HG03280 (cell line): ENCODE measurements at regions not wholly inside any gene's neighbourhood (a gene's known extent, or its start where the extent isn't known, plus 50 kb on each side); places are given as distances from the start of the nearest gene placed in this dataset.

ENCODE experiments used
- ATAC-seq: cut with Tn5 transposase; IDR thresholded peaks from one replicate; pipeline ENCODE4 v1.9.1; 2021; ENCODE audit warnings: mild to moderate bottlenecking, moderate library complexity; ENCODE audit not compliant: unreplicated experiment

DNA sequence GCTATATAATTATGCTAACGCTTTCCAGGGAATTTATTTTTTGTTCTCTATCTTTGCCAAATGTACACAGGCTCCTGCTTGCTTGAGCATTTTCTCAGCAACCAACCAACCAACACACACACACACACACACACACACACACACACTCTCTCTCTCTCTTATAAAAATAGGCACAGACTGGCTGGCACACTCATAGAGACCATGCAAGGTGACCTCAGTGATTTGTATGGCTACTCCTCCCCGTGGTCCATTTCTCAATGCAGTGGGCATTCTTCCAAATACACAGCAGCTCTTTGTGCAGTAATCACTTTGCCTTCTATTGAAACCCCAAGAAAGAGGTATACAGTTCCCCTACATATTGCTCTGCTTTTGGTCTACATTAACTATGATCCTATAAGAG is 416.0 kb downstream of the MAN2A1 start:
- no peak for ATAC-seq

DNA sequence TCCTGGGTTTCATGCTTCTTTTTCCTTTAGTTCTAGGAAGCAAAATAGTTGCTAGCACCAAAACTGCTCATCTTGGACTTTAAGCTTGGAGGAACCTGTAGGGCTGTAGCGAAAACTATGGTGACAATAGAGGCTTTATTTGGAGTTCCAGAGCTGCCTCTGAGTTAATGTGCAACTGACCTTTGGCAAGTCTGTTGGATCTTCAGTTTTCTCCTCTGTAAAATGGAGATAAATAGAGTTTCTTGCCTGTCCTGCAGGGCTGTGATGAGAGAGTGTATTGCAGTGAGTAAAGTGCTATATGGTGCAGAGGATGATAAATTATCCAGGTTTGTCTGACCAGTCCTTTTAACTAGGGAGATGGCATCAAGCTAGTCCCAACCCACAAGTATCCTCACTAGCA is 417.0 kb downstream of the MAN2A1 start:
- ATAC-seq: no peak

DNA sequence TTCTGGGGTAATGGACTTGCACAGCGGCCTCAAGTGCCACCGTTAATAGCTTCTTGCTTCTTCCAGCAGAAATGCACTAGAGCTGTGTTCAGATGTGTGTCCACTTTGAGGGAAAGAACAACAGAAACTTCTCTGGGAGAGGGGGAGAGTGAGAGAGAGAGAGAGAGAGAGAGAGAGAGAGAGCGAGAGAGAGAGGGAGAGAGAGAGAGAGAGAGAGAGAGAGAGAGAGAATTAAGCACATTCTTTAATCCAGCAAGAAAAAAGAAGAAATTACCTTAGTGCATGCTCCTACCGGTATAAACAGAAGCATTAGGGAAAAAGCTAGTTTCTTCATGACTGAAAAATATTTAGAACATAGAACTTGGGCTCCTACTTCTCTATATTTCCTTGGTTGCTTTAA is 418.8 kb downstream of the MAN2A1 start:
- ATAC-seq: no peak

DNA sequence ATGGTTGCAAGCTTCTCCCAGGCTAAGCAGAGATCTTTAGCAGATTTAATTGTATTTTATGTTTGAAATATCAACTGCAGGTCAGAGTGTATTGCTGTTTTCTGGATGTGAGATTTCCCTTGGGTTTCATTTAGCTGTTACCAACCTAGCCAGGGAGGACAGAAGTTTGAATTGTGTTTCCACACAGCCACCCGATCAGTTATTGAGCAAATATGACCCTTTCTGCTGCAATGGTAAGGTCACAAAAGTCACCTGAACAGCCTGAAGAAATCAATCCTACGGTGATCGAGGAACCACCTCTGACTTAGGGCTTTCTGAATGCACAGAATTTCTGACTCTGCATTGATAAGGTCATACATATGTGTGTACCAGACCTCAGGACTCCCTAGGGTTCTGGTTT is 419.9 kb downstream of the MAN2A1 start:
- no peak for ATAC-seq

DNA sequence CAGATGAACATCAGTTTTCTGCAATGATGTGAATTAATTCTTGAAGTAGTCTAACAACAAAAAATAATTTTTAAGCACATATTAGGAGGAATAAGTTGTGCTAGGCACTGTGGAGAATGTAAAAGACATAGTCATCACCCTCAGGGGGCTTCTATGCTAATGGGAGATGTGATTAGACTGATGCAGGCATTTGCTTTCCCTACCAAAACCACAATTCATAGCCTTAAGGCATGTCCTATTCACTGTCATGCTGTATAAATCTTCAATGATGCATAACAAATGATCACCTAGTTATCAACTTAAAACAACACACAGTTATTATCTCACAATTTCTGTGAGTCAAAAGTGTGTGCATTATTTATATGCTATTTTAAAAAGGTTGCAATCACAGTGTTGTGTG is 422.6 kb downstream of the MAN2A1 start:
- no peak for ATAC-seq

DNA sequence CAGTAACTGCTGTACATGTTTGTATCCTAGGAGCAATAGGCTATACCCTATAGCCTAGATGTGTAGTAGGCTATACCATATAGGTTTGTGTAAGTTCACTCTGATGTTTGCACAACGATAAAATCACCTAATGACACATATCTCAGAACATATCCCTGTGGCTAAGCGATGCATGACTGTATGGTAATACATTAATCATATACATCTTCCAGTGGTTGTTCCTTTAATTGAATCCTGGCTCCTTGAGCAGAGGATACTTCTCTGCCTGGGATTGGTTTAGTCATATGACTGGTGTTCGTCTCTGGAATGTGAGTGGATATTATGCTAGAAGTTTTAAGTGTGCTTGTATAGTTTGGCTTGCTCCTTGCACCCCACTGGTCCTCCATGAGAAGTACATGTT is 425.8 kb downstream of the MAN2A1 start:
- no peak for ATAC-seq

DNA sequence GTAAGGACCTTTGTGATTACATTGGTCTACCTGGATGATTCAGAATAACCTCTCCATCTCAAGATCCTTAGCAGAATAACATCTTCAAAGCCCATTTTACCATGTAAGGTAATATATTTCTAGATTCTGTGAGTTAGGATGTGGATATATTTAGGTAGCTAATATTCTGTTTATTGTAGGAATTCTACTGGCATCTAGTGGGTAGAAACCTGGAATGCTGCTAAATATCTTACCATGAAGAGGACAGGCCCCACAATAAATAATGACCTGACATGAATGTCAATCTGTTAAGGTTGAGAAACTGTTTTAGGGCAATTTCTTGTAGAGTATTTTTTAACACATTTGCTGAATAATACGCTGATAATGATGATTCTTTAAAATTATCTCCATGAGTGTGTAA is 426.8 kb downstream of the MAN2A1 start:
- no peak for ATAC-seq

DNA sequence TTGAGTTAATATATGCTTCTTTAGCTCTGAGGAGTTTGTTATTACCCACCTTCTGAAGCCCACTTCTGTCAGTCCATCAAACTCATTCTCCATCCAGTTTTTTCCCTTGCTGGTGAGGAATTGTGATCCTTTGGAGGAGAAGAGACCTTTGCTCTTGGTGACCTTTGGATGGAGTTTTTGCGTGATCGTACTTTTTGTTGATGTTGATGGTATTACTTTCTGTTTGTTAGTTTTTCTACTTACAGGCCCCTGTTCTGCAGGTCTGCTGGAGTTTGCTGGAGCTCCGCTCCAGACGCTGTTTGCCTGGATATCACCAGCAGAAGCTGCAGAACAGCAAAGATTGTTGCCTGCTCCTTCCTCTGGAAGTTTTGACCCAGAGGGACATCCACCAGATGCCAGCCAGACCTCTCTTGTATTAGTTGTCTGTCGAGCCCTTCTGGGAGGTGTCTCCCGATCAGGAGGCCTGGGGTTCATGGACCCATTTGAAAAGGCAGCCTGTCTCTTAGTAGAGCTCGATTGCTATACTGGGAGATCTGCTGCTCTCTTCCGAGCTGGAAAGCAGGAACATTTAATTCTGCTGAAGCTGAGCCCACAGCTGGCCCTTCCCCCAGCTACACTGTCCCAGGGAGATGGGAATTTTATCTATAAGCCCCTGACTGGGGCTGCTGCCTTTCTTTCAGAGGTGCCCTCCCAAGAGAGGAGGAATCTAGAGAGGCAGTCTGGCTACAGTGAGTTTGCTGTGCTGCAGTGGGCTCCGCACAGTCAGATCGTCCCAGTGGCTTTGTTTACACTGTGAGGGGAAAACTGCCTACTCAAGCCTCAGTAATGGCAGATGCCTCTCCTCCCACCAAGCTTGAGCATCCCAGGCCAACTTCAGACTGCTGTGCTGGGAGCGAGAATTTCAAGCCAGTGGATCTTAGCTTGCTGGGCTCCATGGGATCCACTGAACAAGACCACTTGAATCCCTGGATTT is 445.5 kb downstream of the MAN2A1 start:
- no peak for ATAC-seq

DNA sequence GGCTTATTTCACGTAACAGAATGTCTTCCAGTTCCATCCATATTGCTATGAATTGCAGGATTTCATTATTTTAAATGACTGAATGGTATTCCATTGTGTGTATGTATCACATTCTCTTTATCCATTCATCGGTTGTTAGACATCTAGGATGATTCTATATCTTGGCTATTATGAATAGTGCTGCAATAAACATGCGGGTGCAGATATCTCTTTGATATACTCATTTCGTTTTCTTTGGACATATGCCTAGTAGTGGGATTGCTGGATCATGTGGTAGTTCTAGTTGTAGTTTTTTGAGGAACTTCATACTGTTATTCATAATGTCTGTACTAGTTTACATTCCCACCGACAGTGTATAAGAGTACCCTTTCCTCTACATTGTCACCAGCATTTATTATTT is 460.5 kb downstream of the MAN2A1 start:
- no peak for ATAC-seq

DNA sequence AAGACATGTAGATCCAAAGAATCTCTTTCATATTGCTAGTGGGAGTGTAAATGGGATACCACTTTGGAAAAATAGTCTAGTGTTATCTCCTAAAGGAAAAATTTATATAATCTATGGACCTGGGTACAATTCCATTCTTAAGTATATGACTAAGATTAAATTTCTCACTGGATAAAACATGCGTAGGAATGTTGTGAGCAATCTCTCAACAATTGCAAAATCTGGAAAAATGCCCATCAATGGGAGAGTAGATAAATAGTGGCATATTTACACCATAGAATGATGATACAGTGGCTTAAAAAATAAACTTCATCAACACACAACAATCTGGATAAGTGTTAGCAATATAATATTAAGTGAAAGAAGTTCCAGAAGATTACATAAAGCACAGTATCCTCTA is 469.5 kb downstream of the MAN2A1 start:
- no peak for ATAC-seq

DNA sequence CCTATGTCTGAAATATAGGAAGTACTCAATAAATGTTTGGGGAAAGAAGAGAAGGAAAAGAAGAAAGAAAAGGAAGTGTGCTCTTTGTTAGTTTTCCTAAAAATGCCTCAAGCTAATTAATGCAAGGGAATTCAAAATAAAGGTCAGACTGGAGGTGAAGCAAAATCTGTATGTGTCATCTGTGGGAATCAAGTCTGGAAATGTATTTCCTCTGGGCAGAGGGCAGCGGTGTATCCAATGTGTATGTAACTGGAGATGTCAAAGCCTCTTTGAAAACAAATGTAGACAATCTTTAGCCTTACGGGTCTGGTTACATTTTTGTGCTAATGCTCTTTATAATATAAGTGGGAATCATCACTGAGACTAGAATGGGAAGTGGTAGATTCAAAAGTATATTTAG is 471.4 kb downstream of the MAN2A1 start:
- ATAC-seq: no peak

DNA sequence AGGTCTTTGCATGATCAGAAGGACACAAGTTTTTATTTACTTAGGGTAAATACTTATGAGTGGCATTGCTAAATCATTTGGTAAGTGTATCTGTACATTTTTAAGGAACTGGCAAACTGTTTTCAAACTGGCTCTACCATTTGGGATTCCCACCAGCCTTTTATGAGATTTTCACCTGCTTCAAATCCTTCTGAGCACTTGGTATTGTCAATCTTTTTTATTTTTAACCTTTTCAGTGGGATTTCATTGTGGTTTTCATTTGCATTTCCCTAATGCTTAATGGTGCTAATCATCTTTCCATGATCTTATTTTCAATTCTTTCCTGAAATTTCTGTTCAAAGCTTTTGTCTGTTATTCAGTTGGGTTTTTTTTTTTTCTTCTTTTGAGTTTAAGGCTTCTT is 475.6 kb downstream of the MAN2A1 start:
- no peak for ATAC-seq

DNA sequence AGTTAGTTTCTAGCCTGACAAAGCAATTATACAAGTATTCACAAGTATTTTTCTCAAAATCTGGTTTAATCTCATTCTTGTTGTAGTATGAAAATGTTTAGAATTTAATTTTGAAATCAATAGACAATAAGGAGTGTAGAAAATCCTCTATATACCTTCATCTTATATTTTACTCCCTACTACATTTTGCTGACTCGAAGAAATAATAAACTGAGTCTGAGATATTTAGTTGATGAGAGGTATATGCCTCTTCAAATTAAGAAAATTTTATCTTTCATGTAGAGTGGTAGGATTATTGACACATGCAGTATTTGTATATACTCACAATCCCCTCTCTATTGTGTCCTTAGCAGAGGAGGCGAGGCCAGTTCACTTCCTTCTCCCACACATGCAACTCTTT is 477.7 kb downstream of the MAN2A1 start:
- ATAC-seq: no peak

DNA sequence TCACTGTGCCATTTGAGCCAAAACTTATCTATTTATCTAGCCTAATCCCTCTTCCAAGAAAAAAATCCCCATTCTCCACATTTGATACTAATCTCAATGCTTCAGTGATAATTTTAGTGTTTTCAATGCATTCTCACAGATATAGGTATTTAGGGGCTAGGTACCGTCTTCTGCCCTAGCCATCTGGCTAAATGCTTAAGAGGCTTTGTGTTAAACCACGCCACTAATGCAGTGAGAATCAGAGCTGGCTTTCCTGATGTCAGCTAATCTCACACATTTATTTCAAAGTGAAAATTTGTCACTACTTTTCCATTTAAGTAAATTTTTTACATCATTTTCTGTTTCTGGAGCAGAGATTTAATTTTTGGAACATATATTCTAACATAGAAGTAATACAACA is 479.7 kb downstream of the MAN2A1 start:
- ATAC-seq: no peak

DNA sequence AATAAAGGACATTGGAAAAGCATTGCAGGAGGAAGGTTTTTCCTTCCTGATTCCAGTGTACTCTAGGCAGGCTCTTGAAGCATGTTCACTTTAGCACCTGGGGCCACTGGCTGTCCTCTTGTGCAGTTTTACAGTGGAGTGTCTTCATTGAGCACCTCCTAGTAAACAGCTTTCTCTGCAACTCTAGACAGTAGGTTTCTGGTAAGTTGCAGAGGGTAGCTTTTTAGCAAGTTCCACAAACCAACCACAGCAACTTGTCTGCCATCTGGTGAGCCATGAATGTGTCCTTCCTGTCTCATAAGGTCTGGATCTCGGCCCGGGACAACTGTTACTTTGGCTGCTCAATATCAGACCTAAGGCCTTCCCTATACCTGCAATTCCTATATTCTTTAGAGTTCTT is 488.0 kb downstream of the MAN2A1 start:
- no peak for ATAC-seq

DNA sequence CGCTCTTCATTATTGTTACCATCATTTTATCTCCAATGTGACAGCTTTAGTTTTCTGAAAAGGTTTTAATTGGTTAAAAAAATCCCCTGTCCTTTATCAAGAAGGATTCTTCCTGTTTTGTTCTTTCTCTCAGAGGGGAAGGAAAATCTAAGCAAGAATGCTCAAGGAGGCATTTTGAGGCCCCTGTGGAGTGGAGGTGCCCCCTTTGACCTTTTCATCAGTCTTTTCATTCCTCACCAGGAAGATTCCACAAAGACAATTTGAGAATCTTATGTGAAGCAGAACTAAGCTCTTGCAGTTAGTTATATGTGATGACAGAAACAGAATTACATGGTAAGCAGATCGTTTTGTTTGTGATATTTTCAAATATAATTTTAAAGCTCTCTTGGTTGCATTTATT is 489.6 kb downstream of the MAN2A1 start:
- ATAC-seq: no peak

DNA sequence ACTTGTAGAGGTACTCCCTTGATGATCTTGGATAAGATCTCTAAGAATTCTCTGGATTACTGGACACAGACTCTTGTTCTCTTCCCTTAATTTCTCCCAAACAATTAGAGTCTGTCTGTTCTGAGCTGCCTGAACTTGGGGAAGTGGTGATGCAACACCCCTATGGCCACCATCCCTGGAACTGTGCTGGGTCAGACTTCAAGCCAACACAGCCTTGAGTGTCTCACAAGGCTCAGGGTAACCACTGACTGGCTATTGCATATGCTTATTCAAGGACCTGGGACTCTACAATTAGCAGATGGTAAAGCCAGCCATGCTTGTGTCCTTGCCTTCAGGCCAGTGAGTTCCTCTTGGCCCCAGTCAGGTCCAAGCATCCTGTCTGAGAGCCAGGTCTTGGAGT is 504.5 kb downstream of the MAN2A1 start:
- ATAC-seq: no peak

DNA sequence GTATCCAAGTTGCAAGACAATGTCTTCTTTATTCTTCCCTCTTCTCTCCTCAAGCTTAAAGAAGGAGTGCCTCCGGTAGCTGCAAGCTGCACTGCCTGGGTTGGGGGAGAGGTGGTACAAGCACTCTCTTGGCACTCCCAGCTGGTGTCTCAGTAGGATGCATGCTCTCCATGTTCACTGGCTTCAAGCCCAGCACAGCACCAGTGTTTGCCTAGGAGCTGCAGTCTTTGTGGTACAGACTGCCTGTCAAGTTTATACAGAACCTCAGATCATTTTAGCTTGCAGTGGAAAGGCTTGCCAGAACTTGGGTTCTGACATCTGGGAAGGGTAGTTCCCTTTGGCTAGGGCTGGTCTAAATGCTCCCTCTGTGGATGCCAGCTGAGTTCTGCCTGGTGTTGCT is 505.6 kb downstream of the MAN2A1 start:
- ATAC-seq: no peak

DNA sequence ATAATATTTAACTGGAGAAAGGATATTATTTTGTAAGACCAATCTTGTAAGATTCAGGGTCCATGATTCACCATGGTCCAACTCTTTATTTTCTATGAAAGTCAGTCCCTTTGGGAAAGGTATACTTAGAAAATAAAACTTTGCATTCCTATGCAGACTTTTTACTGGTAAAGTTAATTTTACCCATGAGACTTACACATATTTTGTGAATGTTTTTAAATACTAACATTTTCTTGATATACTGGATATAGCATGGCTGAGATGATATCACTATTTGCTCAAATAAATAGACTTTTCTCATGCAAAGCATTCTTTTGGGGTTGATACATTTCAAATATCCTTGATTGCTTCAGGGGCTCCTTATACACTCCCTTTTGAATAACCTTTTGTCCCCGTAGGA is 512.1 kb downstream of the MAN2A1 start:
- no peak for ATAC-seq

DNA sequence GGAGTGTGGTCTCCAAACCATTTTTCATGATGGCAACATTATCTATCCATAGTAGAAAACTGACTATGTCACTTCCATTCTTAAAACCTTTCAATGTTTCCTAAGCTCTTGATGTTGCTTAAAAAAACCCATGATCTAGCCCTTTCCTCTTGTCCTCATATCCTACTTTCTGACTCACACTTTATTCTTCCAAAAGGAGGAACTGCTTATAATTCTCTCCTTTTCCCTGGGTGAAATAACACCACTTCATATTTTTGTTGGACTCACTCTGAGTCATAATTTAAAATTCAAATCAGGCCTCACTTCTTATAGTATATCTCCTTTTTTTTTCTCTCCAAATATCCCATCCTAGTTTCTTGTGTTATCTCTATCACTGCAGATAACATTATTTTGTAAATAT is 513.9 kb downstream of the MAN2A1 start:
- no peak for ATAC-seq

DNA sequence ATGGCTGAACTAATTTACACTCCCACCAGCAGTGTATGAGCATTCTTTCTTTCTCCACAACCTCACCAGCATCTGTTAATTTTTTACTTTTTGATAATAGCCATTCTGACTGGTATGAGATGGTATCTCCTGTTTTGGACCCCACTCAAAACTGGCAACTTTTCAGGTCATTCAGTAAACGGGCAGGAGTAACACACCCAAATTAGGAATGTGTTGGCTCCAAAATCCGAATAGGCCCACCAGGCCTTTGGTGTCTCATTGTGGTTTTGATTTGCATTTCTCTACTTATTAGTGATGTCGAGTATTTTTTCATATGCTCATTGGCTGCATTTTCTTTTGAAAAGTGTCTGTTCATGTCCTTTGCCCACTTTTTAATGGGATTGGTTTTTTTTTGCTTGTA is 517.1 kb downstream of the TMEM232 start:
- ATAC-seq: no peak

DNA sequence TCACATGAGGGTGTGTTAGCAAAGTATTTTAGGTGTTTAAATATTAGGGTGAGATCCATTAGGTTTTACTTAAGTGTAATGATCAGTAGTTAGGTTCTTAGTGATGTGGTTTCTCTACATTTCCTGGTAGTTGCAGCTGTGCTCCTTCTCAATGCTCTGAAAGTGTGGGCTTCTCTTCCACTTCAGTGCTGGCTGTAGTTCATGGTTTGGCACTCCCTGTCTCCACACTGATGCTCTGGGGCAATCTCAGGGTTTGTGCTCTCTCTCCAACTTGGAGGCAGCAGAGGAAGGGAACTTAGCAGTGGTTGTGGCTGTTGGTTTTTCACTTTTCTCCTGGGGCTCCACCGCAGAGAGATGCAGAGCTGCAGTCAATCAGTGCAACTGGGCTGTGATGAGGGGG is 507.5 kb downstream of the TMEM232 start:
- ATAC-seq: no peak

DNA sequence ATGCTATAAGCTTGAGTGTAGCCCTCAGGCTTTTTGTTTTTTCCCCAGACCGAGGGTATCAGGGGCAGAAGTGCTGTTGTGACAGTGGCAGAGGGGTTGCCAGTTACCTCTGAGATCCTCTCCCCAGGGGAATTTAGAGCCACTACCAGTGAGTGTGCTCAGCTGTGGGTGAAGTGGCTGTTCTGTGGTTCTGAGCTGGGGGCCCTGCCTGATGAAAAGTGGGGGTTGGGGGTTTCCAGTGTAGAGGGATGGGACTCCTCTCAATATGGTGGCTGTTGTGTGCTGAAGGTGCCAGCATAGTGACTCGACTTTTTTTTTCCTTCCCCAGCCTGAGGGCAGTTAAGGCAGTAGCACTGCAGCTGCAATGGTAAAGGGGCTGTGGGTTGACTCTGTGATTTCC is 506.7 kb downstream of the TMEM232 start:
- no peak for ATAC-seq
